ENCODE measurements at regions not wholly inside any gene's neighbourhood (a gene's known extent, or its start where the extent isn't known, plus 50 kb on each side); places are given as distances from the start of the nearest gene placed in this dataset.

GRCh38 chr2:16009560-16009959, 69.2 kb downstream of the MYCN start:
- no peak overlapping the region for H3K27ac ChIP-seq
- H3K9me3 ChIP-seq = no peaks in the 10 kb centered on the region
- intact Hi-C loops (cut with DNase I) = no loop called here
- peaks cover 12% of the 10 kb centered on the region for H3K4me1 ChIP-seq
- no peak for TF ChIP-seq CTCF (IDR thresholded peaks at IDR 0.05)
- TF ChIP-seq POLR2AphosphoS5 (IDR thresholded peaks at IDR 0.05; ENCODE audit: insufficient read depth in 1 of 2, low read depth in 1 of 2) = no peak
- TF ChIP-seq POLR2A (IDR thresholded peaks at IDR 0.05) = no peak
- no peak overlapping the region for H3K4me3 ChIP-seq
- H3K27me3 ChIP-seq = no peaks in the 10 kb centered on the region
- no peaks in the 10 kb centered on the region for H3K36me3 ChIP-seq
- DNase-seq (ENCODE audit: extremely low spot score in 2 of 2) = no peak

GRCh38 chr2:16008856-16009255, 68.5 kb downstream of the MYCN start:
- Histone ChIP-seq H3K9me3 (no peaks in the 10 kb centered on the region), H3K4me3 (no peak overlapping the region), H3K27me3 (no peaks in the 10 kb centered on the region), H3K4me1 (peaks cover 11% of the 10 kb centered on the region), H3K27ac (no peak overlapping the region), H3K36me3 (no peaks in the 10 kb centered on the region)
- no peak for DNase-seq (ENCODE audit: extremely low spot score in 2 of 2)
- intact Hi-C loops (cut with DNase I) = no loop called here
- TF ChIP-seq CTCF (IDR thresholded peaks at IDR 0.05) (no peak), POLR2AphosphoS5 (IDR thresholded peaks at IDR 0.05; ENCODE audit: insufficient read depth in 1 of 2, low read depth in 1 of 2) (no peak), POLR2A (IDR thresholded peaks at IDR 0.05) (no peak)

GRCh38 chr2:16008331-16008850, 68.0 kb downstream of the MYCN start:
- no peaks in the 10 kb centered on the region for H3K36me3 ChIP-seq
- peaks cover 6% of the 10 kb centered on the region for H3K4me1 ChIP-seq
- no peaks in the 10 kb centered on the region for H3K27me3 ChIP-seq
- no peak overlapping the region for H3K4me3 ChIP-seq
- no peaks in the 10 kb centered on the region for H3K9me3 ChIP-seq
- no peak for DNase-seq (ENCODE audit: extremely low spot score in 2 of 2)
- H3K27ac ChIP-seq = no peak overlapping the region
- TF ChIP-seq POLR2A (IDR thresholded peaks at IDR 0.05) (no peak), POLR2AphosphoS5 (IDR thresholded peaks at IDR 0.05; ENCODE audit: insufficient read depth in 1 of 2, low read depth in 1 of 2) (no peak), CTCF (IDR thresholded peaks at IDR 0.05) (no peak)
- intact Hi-C loops (cut with DNase I) = no loop called here

GRCh38 chr2:16007167-16007934, 67.0 kb downstream of the MYCN start:
- no peak overlapping the region for H3K27ac ChIP-seq
- TF ChIP-seq CTCF (IDR thresholded peaks at IDR 0.05) (no peak), POLR2A (IDR thresholded peaks at IDR 0.05) (no peak), POLR2AphosphoS5 (IDR thresholded peaks at IDR 0.05; ENCODE audit: insufficient read depth in 1 of 2, low read depth in 1 of 2) (no peak)
- H3K27me3 ChIP-seq = no peaks in the 10 kb centered on the region
- no peaks in the 10 kb centered on the region for H3K9me3 ChIP-seq
- H3K4me1 ChIP-seq = no peaks in the 10 kb centered on the region
- no peak overlapping the region for H3K4me3 ChIP-seq
- H3K36me3 ChIP-seq = no peaks in the 10 kb centered on the region
- no peak for DNase-seq (ENCODE audit: extremely low spot score in 2 of 2)
- intact Hi-C loops (cut with DNase I) = no loop called here

- no peak overlapping the region for H3K27ac ChIP-seq
- no peaks in the 10 kb centered on the region for H3K27me3 ChIP-seq
- H3K9me3 ChIP-seq = no peaks in the 10 kb centered on the region
- H3K4me3 ChIP-seq = no peak overlapping the region
- intact Hi-C loops (cut with DNase I) = no loop called here
- DNase-seq (ENCODE audit: extremely low spot score in 2 of 2) = no peak
- no peaks in the 10 kb centered on the region for H3K36me3 ChIP-seq
- TF ChIP-seq POLR2AphosphoS5 (IDR thresholded peaks at IDR 0.05; ENCODE audit: insufficient read depth in 1 of 2, low read depth in 1 of 2) = no peak
- no peak for TF ChIP-seq POLR2A (IDR thresholded peaks at IDR 0.05)
- no peak for TF ChIP-seq CTCF (IDR thresholded peaks at IDR 0.05)
- H3K4me1 ChIP-seq = no peaks in the 10 kb centered on the region
Observed at GRCh38 chr2:16006537-16007166, 66.3 kb downstream of the MYCN start.
